Calu3 (cell line): ENCODE measurements at regions not wholly inside any gene's neighbourhood (a gene's known extent, or its start where the extent isn't known, plus 50 kb on each side); places are given as distances from the start of the nearest gene placed in this dataset.

Source experiments
- BruUV-seq: library from RNA; stranded (reverse); fragments of 400-500 nt; replicated peaks from 2 replicates; lab custom pipeline; 2021; lab: Mats Ljungman, UMichigan
- CTCF ChIA-PET: fragments of 300-600 bp; sonication (Branson Sonifier 250); formaldehyde crosslinking; loops from one replicate; lab custom pipeline; 2022; ENCODE audit warnings: antibody characterized with exemption; lab: Charles Lee
- DNase-seq: peaks from one replicate; pipeline ENCODE4 v3.0.0; 2022
- H3K27ac Mint-ChIP-seq: one replicate; pipeline ENCODE4 v1.8.0; 2022; ENCODE audit warnings: mixed read lengths; ENCODE audit not compliant: unreplicated experiment
- H3K27me3 Mint-ChIP-seq: one replicate; pipeline ENCODE4 v1.8.0; 2022; ENCODE audit warnings: mixed read lengths; ENCODE audit not compliant: unreplicated experiment
- H3K36me3 Mint-ChIP-seq: one replicate; pipeline ENCODE4 v1.8.0; 2022; ENCODE audit warnings: mild to moderate bottlenecking, moderate library complexity, mixed read lengths; ENCODE audit not compliant: insufficient read depth, unreplicated experiment
- H3K4me1 Mint-ChIP-seq: one replicate; pipeline ENCODE4 v1.8.0; 2022; ENCODE audit warnings: mild to moderate bottlenecking, low read depth, mixed read lengths; ENCODE audit not compliant: unreplicated experiment
- H3K4me3 Mint-ChIP-seq: one replicate; pipeline ENCODE4 v1.8.0; 2022; ENCODE audit warnings: mild to moderate bottlenecking, low read depth, moderate library complexity, mixed read lengths; ENCODE audit not compliant: unreplicated experiment
- H3K9me3 Mint-ChIP-seq: one replicate; pipeline ENCODE4 v1.8.0; 2022; ENCODE audit warnings: low read depth, mixed read lengths; ENCODE audit not compliant: unreplicated experiment
- intact Hi-C: fragments of 100-400 bp; cut with micrococcal nuclease; formaldehyde crosslinking; loops from one replicate; pipeline ENCODE4 v1.10.0; 2022; ENCODE audit not compliant: unreplicated experiment
- TF ChIP-seq, protein P1 (sequence below): fragments of 200-600 bp; IDR thresholded peaks from one replicate; pipeline ENCODE4 v1.8.0; 2022; ENCODE audit warnings: antibody characterized with exemption; ENCODE audit not compliant: unreplicated experiment

DNA sequence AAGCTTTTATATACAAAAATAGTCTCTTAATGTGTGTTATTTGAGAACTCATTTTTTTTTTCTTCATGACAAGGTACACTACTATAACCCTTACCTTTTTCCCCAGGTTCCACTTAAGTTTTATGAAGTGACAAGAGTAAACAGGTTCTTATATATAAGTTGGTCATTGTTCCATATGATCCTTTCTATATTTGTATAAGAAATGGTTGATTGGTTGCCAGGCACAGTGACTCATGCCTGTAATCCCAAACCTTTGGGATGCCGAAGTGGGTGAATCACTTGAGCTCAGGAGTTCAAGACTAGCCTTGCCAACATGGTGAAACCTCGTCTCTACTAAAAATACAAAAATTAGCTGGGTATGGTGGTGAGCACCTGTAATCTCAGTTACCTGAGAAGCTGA is 108.3 kb downstream of the PCSK1 start:
- Mint-ChIP-seq H3K9me3 (peaks cover 4% of the 10 kb centered on the region), H3K27me3 (no peaks in the 10 kb centered on the region), H3K36me3 (no peaks in the 10 kb centered on the region), H3K4me1 (peaks cover 23% of the 10 kb centered on the region), H3K4me3 (no peak overlapping the region), H3K27ac (peak overlapping the region; percentile 0)
- CTCF ChIA-PET, result interaction anchor here (1.0 kb wide), 1 partner anchor 97 kb away, joined by 3 read pairs; no protein-coding TSS in a partner anchor
- BruUV-seq, result no TSS peak
- peak; percentile 44 for DNase-seq
- intact Hi-C loops, result no loop called here
- TF ChIP-seq, protein P1, sequence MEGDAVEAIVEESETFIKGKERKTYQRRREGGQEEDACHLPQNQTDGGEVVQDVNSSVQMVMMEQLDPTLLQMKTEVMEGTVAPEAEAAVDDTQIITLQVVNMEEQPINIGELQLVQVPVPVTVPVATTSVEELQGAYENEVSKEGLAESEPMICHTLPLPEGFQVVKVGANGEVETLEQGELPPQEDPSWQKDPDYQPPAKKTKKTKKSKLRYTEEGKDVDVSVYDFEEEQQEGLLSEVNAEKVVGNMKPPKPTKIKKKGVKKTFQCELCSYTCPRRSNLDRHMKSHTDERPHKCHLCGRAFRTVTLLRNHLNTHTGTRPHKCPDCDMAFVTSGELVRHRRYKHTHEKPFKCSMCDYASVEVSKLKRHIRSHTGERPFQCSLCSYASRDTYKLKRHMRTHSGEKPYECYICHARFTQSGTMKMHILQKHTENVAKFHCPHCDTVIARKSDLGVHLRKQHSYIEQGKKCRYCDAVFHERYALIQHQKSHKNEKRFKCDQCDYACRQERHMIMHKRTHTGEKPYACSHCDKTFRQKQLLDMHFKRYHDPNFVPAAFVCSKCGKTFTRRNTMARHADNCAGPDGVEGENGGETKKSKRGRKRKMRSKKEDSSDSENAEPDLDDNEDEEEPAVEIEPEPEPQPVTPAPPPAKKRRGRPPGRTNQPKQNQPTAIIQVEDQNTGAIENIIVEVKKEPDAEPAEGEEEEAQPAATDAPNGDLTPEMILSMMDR, result no peak

DNA sequence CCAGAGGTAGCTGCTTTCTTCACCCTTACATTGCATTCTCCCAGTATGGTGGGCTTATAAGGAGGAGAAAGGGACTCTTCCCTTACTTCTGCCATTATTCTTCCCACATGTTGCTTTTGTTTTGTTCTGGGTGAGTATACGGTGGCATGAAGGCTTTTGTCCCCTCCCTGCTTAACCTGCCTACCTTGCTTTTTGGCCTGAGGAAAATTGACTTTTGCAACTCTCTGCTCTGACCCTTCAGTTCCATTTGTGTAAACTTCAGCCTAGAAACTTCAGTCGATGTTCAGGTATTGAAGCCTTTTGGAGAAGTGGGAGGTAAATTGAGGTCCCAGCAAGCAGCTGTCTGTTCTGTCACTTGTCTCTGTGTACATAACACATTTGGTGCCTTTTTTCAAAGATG is 110.2 kb downstream of the PCSK1 start:
- Mint-ChIP-seq H3K36me3 (no peaks in the 10 kb centered on the region), H3K27me3 (no peaks in the 10 kb centered on the region), H3K4me1 (peaks cover 16% of the 10 kb centered on the region), H3K9me3 (peaks cover 4% of the 10 kb centered on the region), H3K27ac (no peak overlapping the region), H3K4me3 (no peak overlapping the region)
- TF ChIP-seq, protein P1, result no peak
- DNase-seq, result no peak
- intact Hi-C loops, result loop anchor here (1.0 kb wide), 1 partner anchor 12 kb away; no protein-coding TSS in a partner anchor
- no TSS peak for BruUV-seq
- CTCF ChIA-PET, result no interaction called here

DNA sequence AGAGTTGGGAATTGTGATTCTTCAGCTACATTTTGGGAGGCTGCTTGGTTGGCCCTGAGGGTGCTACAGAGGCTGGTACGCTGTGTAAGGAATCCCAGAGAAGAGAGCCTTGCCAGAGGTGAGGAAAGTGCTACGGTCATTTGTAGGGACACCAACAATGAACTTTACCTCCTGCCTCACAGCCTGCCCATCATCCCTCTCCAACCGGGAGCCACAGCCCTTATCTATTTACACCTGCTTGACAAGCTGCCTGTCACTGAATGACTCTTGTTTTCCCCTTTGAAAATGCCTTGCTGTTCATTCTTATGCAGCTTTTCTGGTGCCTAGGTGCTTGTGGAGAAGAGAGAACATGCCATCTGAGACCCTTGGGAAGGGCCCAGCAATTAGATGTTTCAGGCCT is 110.8 kb downstream of the PCSK1 start:
- CTCF ChIA-PET, result no interaction called here
- TF ChIP-seq, protein P1, result no peak
- H3K4me3 Mint-ChIP-seq, result no peak overlapping the region
- no peaks in the 10 kb centered on the region for H3K36me3 Mint-ChIP-seq
- H3K27me3 Mint-ChIP-seq, result no peaks in the 10 kb centered on the region
- intact Hi-C loops, result no loop called here
- no TSS peak for BruUV-seq
- H3K9me3 Mint-ChIP-seq, result peaks cover 4% of the 10 kb centered on the region
- DNase-seq, result no peak
- peaks cover 16% of the 10 kb centered on the region for H3K4me1 Mint-ChIP-seq
- H3K27ac Mint-ChIP-seq, result no peak overlapping the region

DNA sequence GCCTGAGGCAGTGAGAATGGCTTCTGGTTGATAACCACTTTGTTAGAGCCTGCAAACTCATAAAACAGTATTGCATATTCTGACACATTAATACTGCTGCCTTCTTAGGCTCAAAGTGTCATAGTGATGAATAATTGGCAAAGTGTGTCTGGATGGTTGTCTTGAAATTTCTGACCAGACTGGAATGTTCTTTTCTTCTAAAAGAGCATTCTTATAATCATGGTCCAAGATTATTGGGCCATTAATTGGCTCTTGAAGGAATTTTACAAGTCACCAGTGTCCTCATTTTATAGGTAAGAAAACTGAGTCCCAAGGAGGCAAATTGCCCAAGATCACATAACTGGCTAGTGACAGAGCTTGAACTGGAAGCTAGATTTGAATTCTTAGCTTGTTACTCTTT is 111.7 kb downstream of the PCSK1 start:
- intact Hi-C loops, result no loop called here
- no peak for DNase-seq

More for the DNA sequence above, 111.7 kb downstream of the PCSK1 start:
- Mint-ChIP-seq H3K4me3 (no peak overlapping the region), H3K4me1 (peaks cover 16% of the 10 kb centered on the region), H3K36me3 (no peaks in the 10 kb centered on the region), H3K9me3 (peaks cover 4% of the 10 kb centered on the region), H3K27ac (no peak overlapping the region), H3K27me3 (no peaks in the 10 kb centered on the region)
- CTCF ChIA-PET, result no interaction called here
- no TSS peak for BruUV-seq
- TF ChIP-seq, protein P1, result no peak
